NCI-H2196 treated with DMSO at 0.1 percent for 48 hours (cell line): ENCODE measurements at regions not wholly inside any gene's neighbourhood (a gene's known extent, or its start where the extent isn't known, plus 50 kb on each side); places are given as distances from the start of the nearest gene placed in this dataset.

Experiments used
- DNase-seq: peaks from one replicate; lab custom pipeline; 2025; ENCODE audit not compliant: unreplicated experiment; lab: John Stamatoyannopoulos, UW

DNA sequence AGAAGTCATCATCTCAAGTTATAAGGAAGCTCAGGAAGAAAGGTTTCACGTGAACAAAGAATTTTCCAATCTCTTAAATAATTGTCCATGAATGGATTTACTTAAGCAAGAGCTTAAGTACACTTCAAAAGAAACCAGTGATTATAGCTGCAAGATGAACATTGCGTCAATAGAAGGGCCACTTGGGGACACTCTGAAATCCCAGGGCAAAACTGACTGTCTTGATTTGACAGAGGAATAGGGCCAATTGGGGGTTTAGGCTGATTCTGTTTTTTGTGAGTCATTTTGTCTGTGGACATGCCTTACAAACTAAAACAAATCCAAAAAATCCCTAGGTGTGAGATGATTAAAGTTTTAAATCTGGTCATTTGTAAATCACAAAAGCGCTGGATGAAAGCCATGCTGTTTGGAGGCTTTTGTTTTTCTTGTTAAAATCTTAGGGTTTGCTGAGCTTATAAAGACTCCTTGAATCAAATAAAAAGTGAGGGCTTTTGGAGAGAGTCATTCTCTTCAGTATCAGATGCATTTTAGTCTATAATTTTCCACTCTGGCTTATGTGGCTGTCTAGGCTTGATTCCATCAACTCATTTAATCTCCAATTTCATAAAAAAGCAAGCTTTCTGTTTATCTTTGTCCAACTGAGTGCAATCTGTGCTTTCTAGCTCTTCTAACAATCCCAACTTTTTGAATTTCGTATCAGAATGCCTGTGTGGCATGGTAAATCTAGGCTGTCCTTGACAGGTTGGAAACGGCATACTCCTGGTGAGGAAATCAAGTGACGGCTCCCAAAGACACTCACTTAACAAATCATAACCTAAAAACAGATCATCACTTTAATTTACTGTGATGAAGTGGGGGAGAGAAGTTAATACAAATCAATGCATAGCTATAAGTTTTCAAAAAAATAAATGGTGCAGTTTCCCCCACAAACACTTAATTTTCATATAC lies 98.2 kb upstream of the SOX9 start:
- DNase-seq = no peak

DNA sequence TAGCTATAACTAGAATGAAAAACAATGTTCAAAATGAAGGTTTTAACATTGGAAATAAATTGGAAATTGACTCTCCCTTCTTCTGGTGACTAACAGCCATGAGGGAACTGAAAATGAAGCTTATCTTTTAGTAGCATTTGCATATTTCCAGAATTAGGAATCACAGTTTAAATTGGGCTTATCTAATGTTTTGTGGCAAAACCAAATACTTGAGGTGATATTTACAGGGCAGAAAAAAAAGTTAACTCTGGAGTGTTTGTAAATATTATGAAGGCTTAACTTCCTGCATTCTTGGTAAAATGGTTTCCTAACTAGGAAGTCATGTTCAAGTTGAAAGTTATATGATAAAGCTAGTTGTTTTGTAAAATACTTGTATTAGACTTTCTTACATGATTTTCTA lies 96.4 kb upstream of the SOX9 start:
- no peak for DNase-seq

- DNase-seq = no peak
Observed at GRCh38 chr17:72025113-72025512, 95.7 kb upstream of the SOX9 start.

GRCh38 chr17:72030067-72030899 lies 90.5 kb upstream of the SOX9 start:
- peak; percentile 68 for DNase-seq

DNA sequence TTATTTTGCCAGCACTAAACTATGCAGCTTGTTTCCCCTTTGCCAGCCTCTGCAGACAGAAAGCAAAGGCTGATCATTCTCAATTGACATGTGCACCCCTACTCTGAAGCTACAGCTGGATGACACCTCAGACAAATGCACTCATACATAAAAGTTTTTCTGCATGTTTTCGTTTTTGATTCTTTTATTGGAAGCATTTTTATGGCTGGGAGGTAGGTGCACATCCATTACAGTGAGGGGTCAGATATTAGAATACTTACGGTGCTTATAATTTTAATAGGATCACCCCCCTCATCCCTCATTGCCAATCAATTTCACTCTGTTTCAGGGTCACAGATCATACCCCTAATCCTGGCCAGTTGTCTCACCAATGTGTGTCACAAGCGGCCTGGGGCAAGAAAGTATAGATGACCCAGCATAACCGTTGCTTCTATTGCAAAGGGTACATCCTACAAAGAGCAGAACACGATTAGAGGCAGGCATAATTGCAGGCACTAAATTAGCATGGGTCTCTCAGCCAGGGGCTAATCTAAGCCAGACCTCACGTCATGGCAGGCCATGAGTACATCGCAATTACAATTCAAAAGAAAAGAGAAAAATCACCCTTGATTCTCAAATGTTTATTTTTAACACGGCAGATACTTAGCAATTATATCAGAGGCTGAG lies 89.5 kb upstream of the SOX9 start:
- no peak for DNase-seq

GRCh38 chr17:72033334-72033733 lies 87.5 kb upstream of the SOX9 start:
- no peak for DNase-seq

DNA sequence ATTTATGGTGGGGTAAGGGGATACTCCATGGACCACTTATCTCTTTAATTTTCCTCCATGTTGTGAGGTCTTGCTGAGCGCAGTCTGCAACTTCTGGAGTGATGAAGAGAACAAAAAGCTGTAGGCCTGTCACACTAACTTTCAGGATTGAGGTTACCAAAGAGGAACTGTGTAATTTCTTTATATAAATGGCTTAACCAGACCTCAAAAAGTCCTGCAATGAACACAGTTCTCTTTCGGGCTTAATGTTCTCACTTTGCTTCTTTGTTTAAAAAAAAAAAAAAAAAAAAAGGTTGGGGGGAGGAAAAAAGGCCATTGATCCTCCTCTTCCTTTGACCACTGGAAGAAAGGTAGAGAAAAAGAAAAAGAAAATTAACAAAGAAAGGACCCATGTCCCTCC lies 86.8 kb upstream of the SOX9 start:
- no peak for DNase-seq

DNA sequence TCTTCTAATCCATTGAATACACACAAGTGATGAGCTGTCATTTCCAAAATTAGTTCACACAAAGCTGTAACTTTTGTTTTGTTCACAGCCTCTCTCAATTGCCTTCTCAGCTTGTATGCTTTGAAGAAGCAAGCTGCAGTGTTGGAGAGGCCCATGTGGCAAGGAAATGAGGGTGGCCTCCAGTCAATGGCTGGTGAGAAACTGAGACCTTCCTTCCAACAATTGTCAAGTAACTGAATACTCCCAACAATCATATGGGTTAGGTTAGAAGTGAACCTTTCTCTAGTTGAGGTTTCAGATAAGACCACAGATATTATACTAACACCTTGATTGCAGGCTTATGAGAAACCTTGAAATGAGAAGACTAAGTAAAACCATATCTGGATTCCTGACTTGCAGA lies 82.4 kb upstream of the SOX9 start:
- DNase-seq = no peak

- DNase-seq = no peak
Observed at GRCh38 chr17:72039490-72039889, 81.3 kb upstream of the SOX9 start.

- DNase-seq = no peak
Observed at GRCh38 chr17:72046178-72046577, 74.6 kb upstream of the SOX9 start.

- DNase-seq = no peak
Observed at GRCh38 chr17:72046643-72047612, 73.9 kb upstream of the SOX9 start.

DNA sequence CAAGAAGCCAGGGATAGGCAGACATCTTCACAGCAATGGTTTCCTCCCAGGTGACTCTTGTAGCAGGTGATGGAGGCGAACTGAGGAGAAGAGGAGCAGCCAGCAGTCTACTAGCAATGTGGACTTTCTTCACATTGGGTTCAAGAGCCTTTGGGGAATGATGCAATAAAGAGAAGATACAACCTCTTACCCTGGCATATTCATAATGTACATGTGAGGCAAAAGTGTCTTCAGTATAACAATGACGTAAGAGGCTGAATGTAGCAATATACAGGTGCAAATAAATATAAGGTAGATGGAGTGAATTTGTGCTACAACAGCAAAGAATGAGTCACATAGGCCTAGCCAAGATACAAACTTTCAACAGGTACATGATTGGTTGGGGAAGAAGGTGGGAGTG lies 70.9 kb upstream of the SOX9 start:
- DNase-seq = no peak

- no peak for DNase-seq
Observed at GRCh38 chr17:72053036-72053435, 67.8 kb upstream of the SOX9 start.

DNA sequence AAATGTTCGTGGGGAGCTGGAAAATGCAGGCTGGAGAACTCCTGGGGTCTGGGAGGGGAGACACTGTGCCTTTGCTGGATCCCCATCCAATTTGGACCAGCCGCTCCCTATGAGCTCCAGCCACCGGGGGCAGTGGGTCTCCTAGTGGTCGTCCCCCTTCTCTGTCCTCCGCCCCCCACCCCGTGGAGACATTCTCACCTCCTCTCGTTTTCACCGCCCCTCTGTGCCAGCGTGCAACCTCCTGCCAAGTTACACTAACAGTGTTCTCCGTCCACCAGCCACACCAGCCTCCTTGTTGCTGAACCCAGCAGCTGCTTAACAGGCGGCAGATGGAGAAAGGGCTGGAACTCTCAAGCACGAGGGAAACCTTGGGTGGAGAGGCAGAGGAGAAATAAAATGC lies 67.4 kb upstream of the SOX9 start:
- no peak for DNase-seq

GRCh38 chr17:72056155-72056554 lies 64.7 kb upstream of the SOX9 start:
- DNase-seq = no peak

- no peak for DNase-seq
Observed at GRCh38 chr17:72056727-72057290, 64.0 kb upstream of the SOX9 start.

GRCh38 chr17:72060084-72060483 lies 60.7 kb upstream of the SOX9 start:
- DNase-seq = no peak

DNA sequence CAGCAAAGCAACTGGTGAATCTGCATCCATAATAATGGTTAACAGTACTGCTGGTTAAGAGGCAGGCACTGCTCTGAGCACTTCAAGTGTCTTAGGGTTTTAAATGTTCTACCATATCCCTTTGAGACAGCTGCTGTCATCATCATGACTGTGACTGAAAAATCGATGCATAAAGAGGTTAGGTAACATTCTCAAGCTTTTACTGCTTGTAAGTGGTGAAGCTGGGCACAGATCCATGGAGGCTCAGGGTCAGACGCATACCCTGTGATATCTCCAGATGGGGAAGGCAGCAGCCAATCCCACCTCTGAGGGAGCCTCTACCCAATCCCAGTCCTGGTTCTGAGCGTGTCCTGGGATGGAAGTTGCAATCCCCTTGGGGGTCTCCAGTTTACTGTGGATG lies 57.6 kb upstream of the SOX9 start:
- DNase-seq = no peak

DNA sequence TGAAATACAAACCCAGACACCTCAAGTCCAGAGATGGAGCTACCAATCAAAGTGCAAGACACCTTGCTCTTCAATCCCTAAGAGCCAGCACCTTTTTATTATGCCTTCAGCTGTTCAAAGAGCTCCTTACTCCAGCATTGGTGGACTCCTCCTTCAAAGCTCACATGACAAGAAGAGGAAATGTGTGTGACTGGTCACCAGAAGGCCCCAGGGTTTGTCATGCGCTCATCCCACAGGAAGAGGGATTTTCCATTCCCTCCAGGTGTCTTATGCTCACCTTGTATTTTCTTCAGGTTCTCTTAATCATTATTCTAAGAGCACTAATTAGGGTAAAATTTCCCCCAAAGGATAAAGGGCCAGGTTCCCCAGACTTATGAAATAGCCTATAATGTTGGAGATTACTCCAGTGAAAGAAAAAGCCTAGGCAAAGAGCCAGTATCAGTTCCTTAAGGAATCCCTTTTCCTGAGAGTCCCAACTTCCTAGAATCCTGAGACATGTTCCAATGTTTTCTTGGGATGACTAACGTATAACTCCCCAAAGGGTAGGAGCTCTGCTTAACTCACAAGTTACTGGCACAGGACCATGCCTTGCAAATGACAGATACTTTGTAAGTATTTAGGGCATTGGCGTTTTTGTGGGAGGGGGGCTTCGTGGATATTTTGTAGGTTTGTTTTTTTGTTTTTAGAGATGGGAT lies 56.9 kb upstream of the SOX9 start:
- DNase-seq = no peak
